LoVo (cell line): ENCODE measurements at regions not wholly inside any gene's neighbourhood (a gene's known extent, or its start where the extent isn't known, plus 50 kb on each side); places are given as distances from the start of the nearest gene placed in this dataset.
"Not testable (repeated sequence)": the region's sequence is repeated elsewhere in the genome, so short reads cannot be mapped to it uniquely, and the experiment has no call there.

Experiments used
- DNase-seq: peaks from one replicate; pipeline ENCODE4 v3.0.0-alpha.2; 2016; ENCODE audit warnings: low spot score

- no peak for DNase-seq
Observed at GRCh38 chrX:25141684-25142083, 125.9 kb upstream of the ARX start.

GRCh38 chrX:25131055-25131454, 115.3 kb upstream of the ARX start:
- DNase-seq, result no peak

GRCh38 chrX:25130619-25131018, 114.9 kb upstream of the ARX start:
- no peak for DNase-seq

GRCh38 chrX:25125483-25125882, 109.7 kb upstream of the ARX start:
- DNase-seq, result no peak

- DNase-seq, result no peak
Observed at GRCh38 chrX:25124391-25124790, 108.6 kb upstream of the ARX start.

GRCh38 chrX:25112156-25112555, 96.4 kb upstream of the ARX start:
- DNase-seq, result no peak

- no peak for DNase-seq
Observed at GRCh38 chrX:25108481-25108880, 92.7 kb upstream of the ARX start.

- no peak for DNase-seq
Observed at GRCh38 chrX:25105221-25105620, 89.5 kb upstream of the ARX start.

GRCh38 chrX:25096522-25097045, 80.8 kb upstream of the ARX start:
- no peak for DNase-seq

GRCh38 chrX:25091152-25091551, 75.4 kb upstream of the ARX start:
- DNase-seq, result not testable (repeated sequence)

GRCh38 chrX:25084446-25084845, 68.7 kb upstream of the ARX start:
- no peak for DNase-seq

- DNase-seq, result no peak
Observed at GRCh38 chrX:25083661-25084060, 67.9 kb upstream of the ARX start.

GRCh38 chrX:25079020-25079419, 63.3 kb upstream of the ARX start:
- DNase-seq, result no peak

- DNase-seq, result no peak
Observed at GRCh38 chrX:25076941-25077500, 61.3 kb upstream of the ARX start.

GRCh38 chrX:25072247-25072646, 56.5 kb upstream of the ARX start:
- no peak for DNase-seq

- DNase-seq, result no peak
Observed at GRCh38 chrX:25070038-25070437, 54.3 kb upstream of the ARX start.

- no peak for DNase-seq
Observed at GRCh38 chrX:25069209-25069608, 53.4 kb upstream of the ARX start.

GRCh38 chrX:25068340-25068739, 52.6 kb upstream of the ARX start:
- no peak for DNase-seq

GRCh38 chrX:25067271-25068172, 51.8 kb upstream of the ARX start:
- no peak for DNase-seq

GRCh38 chrX:25066131-25066530, 50.4 kb upstream of the ARX start:
- DNase-seq, result no peak
